GM12878 (cell line): ENCODE measurements at regions not wholly inside any gene's neighbourhood (a gene's known extent, or its start where the extent isn't known, plus 50 kb on each side); places are given as distances from the start of the nearest gene placed in this dataset.

Source experiments
- ATAC-seq: fragments of 200-7000 bp; cut with Tn5 transposase; 3 replicates; pipeline ENCODE4 v1.9.1; 2020; ENCODE audit warnings: mild to moderate bottlenecking, moderate library complexity
- BruUV-seq: library from RNA; stranded (reverse); fragments of 400-500 nt; replicated peaks from 2 replicates; lab custom pipeline; 2021; lab: Mats Ljungman, UMichigan
- CTCF ChIA-PET: fragments of 300-600 bp; sonication (Branson Sonifier 250); formaldehyde crosslinking; extraction: SDS; loops from one replicate; lab custom pipeline; 2021; ENCODE audit warnings: inconsistent platforms; lab: Yijun Ruan, JAX
- POLR2A ChIA-PET: fragments of 350-600 bp; formaldehyde crosslinking; extraction: SDS; loops from one replicate; lab custom pipeline; 2021; ENCODE audit warnings: inconsistent platforms; lab: Charles Lee
- RAD21 ChIA-PET: fragments of 300-600 bp; sonication (Branson Sonifier 250); formaldehyde crosslinking; loops from one replicate; lab custom pipeline; 2023; ENCODE audit warnings: antibody characterized with exemption; ENCODE audit not compliant: unreplicated experiment; lab: Charles Lee
- SMC1A ChIA-PET: fragments of 300-600 bp; sonication (Branson Sonifier 250); formaldehyde crosslinking; loops from one replicate; lab custom pipeline; 2023; ENCODE audit not compliant: unreplicated experiment, uncharacterized antibody; lab: Charles Lee
- DNase-seq: peaks from one replicate; pipeline ENCODE4 v3.0.0-alpha.2; 2011; ENCODE audit warnings: low read depth, low spot score
- FAIRE-seq: peaks from 3 replicates; lab custom pipeline; 2011; peaks lifted over from hg19 to GRCh38; lab: Jason Lieb, UNC
- H2AFZ ChIP-seq: 2 replicates; pipeline ENCODE4 v1.6.0; 2011; ENCODE audit warnings: low read depth, low read length, control low read depth; ENCODE audit not compliant: control insufficient read depth
- H3K27ac ChIP-seq: 2 replicates; pipeline ENCODE4 v1.5.1; 2011; ENCODE audit warnings: control low read depth; ENCODE audit not compliant: control insufficient read depth, insufficient read depth
- H3K27me3 ChIP-seq, 2 experiments: replicated peaks in 1 of 2; 2 replicates each; pipeline versions ENCODE4 v1.6.0 to v1.6.1; 2011; ENCODE audit warnings: low read length in 1 of 2; ENCODE audit not compliant: control insufficient read depth in 2 of 2, insufficient read depth in 2 of 2
- H3K36me3 ChIP-seq, 2 experiments: 2 replicates each; pipeline ENCODE4 v1.5.1; 2011; ENCODE audit warnings: low read length in 1 of 2; ENCODE audit not compliant: control insufficient read depth in 2 of 2, insufficient read depth in 2 of 2
- H3K4me1 ChIP-seq: 2 replicates; pipeline ENCODE4 v1.6.1; 2011; ENCODE audit warnings: mild to moderate bottlenecking, low read length, moderate library complexity, mixed read lengths; ENCODE audit not compliant: control insufficient read depth, insufficient read depth
- H3K4me2 ChIP-seq: 2 replicates; pipeline ENCODE4 v1.6.0; 2011; ENCODE audit warnings: control low read depth; ENCODE audit not compliant: control insufficient read depth, insufficient read depth
- H3K4me3 ChIP-seq: fragments of 200-600 bp; sonication (generic); 2 replicates; pipeline ENCODE4 v1.5.1; 2016
- H3K79me2 ChIP-seq: 2 replicates; pipeline ENCODE4 v1.6.0; 2011; ENCODE audit warnings: low read length; ENCODE audit not compliant: control insufficient read depth, insufficient read depth
- H3K9ac ChIP-seq: 2 replicates; pipeline ENCODE4 v1.8.0; 2011; ENCODE audit warnings: low read length, control low read depth, mixed read lengths; ENCODE audit not compliant: control insufficient read depth, insufficient read depth
- H3K9me3 ChIP-seq: replicated peaks from 3 replicates; pipeline ENCODE4 v1.5.1; 2011; ENCODE audit warnings: mild to moderate bottlenecking, low read length; ENCODE audit not compliant: control insufficient read depth, insufficient read depth
- H4K20me1 ChIP-seq: 2 replicates; pipeline ENCODE4 v1.6.0; 2011; ENCODE audit not compliant: control insufficient read depth, insufficient read depth
- EP300 ChIP-seq, 2 experiments: fragments of 150-350 bp in 1 of 2; IDR thresholded peaks; 2 replicates each; pipeline ENCODE4 v1.6.1; 2011 to 2012; ENCODE audit warnings: low read depth in 2 of 2, low read length in 2 of 2, borderline replicate concordance in 1 of 2, improper control_type of control experiment in 1 of 2, inconsistent platforms in 1 of 2; ENCODE audit not compliant: control insufficient read depth in 1 of 2
- POU2F2 ChIP-seq: IDR thresholded peaks from 3 replicates; pipeline ENCODE4 v1.6.1; 2011; ENCODE audit warnings: low read depth, mild to moderate bottlenecking, low read length, borderline replicate concordance
- STAT1 ChIP-seq: fragments of 450-650 bp; conservative IDR thresholded peaks from 2 replicates; pipeline ENCODE4 v1.6.1; 2014; ENCODE audit warnings: antibody characterized with exemption, mild to moderate bottlenecking
- USF1 ChIP-seq: IDR thresholded peaks from 2 replicates; pipeline ENCODE4 v1.6.1; 2011; ENCODE audit warnings: borderline replicate concordance, low read depth, mild to moderate bottlenecking, moderate library complexity, mixed read lengths, low read length; ENCODE audit not compliant: insufficient read depth; ENCODE audit errors: extremely low read length
- YBX1 ChIP-seq: fragments of 450-650 bp; IDR thresholded peaks from 2 replicates; pipeline ENCODE4 v1.6.1; 2016; ENCODE audit warnings: antibody characterized with exemption
- ZNF217 ChIP-seq: fragments of 450-650 bp; IDR thresholded peaks from 2 replicates; pipeline ENCODE4 v1.6.1; 2017; ENCODE audit warnings: antibody characterized with exemption, mild to moderate bottlenecking
- WGBS: methylation state at CpG from one replicate; pipeline ENCODE4 v1.1.6; 2016; ENCODE audit warnings: low lambda C conversion rate; ENCODE audit not compliant: insufficient replicate concordance, insufficient coverage; ENCODE audit errors: missing lambda C conversion rate; 5-methylcytosine and 5-hydroxymethylcytosine counted together
- in situ Hi-C: fragments of 300-500 bp; cut with MboI; formaldehyde crosslinking; loops from 9 replicates; pipeline ENCODE4 v1.14.3; 2018; ENCODE audit warnings: mixed read lengths
- intact Hi-C: fragments of 100-400 bp; cut with micrococcal nuclease; formaldehyde crosslinking; loops from one replicate; pipeline ENCODE4 v1.14.2; 2022; ENCODE audit not compliant: unreplicated experiment
- TF ChIP-seq, protein P1 (sequence below): fragments of 450-650 bp; IDR thresholded peaks from 2 replicates; pipeline ENCODE4 v1.6.1; 2017; ENCODE audit warnings: low read depth, mild to moderate bottlenecking, moderate library complexity

- ChIA-PET RAD21 (no interaction called here), POLR2A (no interaction called here), CTCF (no interaction called here), SMC1A (interaction anchor here (0.8 kb wide), 1 partner anchor 15 kb away, joined by 3 read pairs; no protein-coding TSS in a partner anchor)
- TF ChIP-seq ZNF217 (no peak), EP300 (IDR thresholded peaks at IDR 0.05; ENCODE audit: borderline replicate concordance in 1 of 2, control insufficient read depth in 1 of 2, low read depth in 2 of 2, low read length in 2 of 2) (no peak), STAT1 (no peak), POU2F2 (no peak), YBX1 (no peak), USF1 (no peak)
- TF ChIP-seq, protein P1, sequence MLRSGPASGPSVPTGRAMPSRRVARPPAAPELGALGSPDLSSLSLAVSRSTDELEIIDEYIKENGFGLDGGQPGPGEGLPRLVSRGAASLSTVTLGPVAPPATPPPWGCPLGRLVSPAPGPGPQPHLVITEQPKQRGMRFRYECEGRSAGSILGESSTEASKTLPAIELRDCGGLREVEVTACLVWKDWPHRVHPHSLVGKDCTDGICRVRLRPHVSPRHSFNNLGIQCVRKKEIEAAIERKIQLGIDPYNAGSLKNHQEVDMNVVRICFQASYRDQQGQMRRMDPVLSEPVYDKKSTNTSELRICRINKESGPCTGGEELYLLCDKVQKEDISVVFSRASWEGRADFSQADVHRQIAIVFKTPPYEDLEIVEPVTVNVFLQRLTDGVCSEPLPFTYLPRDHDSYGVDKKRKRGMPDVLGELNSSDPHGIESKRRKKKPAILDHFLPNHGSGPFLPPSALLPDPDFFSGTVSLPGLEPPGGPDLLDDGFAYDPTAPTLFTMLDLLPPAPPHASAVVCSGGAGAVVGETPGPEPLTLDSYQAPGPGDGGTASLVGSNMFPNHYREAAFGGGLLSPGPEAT, result no peak
- no peak for DNase-seq
- Histone ChIP-seq H3K9me3 (no peaks in the 10 kb centered on the region), H3K27me3 (no peaks in the 10 kb centered on the region), H3K36me3 (no peaks in the 10 kb centered on the region), H3K27ac (no peak overlapping the region), H4K20me1 (no peaks in the 10 kb centered on the region), H3K4me3 (no peak overlapping the region), H3K9ac (no peak overlapping the region), H3K4me1 (no peaks in the 10 kb centered on the region), H3K4me2 (no peak overlapping the region), H3K79me2 (no peaks in the 10 kb centered on the region), H2AFZ (no peak overlapping the region)
- 20% methylated on average over 2 of the region's 2 CpGs for WGBS
- intact Hi-C loops (no loop called here), in situ Hi-C loops (no loop called here)
- FAIRE-seq, result no peak
- no TSS peak for BruUV-seq
- no peak for ATAC-seq
These were observed 703.0 kb upstream of the KIF2B start for GRCh38 chr17:53119773-53120172.
